Renal cortical epithelial cell (primary cell): ENCODE measurements at regions not wholly inside any gene's neighbourhood (a gene's known extent, or its start where the extent isn't known, plus 50 kb on each side); places are given as distances from the start of the nearest gene placed in this dataset.
"Not testable (repeated sequence)": the region's sequence is repeated elsewhere in the genome, so short reads cannot be mapped to it uniquely, and the experiment has no call there.

ENCODE experiments used
- DNase-seq: peaks from one replicate; pipeline ENCODE4 v3.0.0-alpha.2; 2011; ENCODE audit warnings: low read depth

DNA sequence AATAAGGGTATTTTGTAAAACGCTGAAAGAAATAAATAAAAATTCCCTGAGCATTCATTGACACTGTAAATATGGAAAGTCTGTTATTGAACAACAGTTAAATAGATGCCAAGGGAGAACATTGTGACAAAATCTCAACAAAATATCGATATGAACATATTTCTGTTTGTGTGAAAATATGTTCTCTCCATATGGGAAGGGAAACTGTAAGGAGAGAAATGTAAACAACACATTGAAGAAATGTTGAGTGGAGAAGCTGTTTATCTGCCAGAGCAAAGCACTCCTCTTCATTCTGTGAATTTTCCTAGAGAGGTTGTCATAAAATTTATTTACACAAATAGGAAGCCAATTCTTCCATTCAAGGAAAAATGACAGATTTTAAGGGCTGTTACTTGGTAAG, 57.1 kb upstream of the EOMES start:
- DNase-seq: no peak

DNA sequence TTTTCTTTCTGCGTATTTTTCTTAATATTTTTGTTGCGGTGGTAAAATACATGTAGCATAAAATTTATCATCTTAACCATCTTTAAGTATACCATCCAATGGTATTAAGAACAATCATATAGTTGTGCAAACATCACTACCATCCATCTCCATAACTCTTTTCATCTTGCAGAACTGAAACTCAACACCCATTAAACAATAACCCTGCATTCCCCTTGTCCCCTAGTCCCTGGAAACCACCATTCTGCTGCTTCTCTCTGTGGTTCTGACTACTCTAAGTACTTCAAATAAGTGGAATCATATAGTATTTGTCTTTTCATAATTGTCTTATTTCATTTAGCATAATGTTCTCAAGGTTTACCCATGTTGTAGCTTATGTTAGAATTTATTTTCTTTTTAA, 67.3 kb upstream of the EOMES start:
- DNase-seq: no peak

- no peak for DNase-seq
These were observed 69.8 kb upstream of the EOMES start for GRCh38 chr3:27791956-27792355.

DNA sequence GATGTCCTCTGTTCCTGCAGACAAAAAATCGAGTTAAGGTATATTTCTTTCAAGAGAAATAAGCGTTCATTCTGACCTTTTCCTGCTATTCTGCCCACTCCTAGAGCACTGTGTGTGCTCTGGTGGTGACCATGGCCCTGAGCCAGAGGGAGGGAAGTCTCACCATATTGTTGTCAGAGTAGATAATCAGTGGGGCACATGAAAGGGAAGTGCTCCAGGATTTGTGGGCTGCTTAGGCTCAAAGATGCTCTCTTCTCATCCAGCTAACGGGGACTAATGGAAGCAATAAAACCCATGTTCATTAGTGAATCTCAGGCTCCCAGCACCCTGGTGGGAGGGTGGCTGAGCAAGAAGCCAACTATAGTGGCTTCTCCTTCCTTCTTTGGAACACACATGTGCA, 70.7 kb upstream of the EOMES start:
- DNase-seq: no peak

DNA sequence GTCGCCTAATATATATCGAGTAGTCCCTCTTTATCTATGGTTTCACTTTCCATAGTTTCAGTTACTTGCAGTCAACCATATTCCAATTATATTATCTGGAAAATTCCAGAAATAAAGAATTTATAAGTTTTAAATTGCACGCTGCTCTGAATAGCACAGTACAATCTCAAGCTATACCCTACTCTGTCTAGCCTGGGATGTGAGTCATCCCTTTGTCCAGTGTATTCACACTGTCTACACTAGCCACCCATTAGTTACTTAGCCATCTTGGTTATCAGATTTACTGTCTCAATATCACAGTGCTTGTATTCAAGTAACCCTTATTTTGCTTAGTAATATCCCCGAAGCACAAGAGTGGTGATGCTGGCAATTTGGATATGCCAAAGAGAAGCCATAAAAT, 72.1 kb upstream of the EOMES start:
- no peak for DNase-seq

GRCh38 chr3:27796365-27796875, 74.3 kb upstream of the EOMES start:
- no peak for DNase-seq

DNA sequence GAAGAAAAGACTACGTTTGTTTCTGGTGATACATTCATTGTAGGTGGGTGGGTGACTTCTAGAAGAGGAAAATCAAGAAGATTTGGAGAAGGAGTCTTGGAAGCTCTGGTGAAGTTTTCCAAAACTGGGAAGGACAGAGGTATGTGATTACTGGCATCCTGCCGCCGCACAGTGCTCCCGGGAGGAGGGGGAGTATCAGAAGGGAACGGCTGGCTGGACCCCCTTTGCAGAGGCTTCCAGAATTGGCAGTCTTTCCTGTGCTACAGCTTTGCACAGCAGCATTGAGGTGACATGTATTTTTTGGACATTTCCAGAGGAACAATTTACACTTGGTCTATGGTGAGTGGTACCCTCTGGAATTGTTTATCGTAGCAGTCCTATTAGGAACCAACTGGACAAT, 75.7 kb upstream of the EOMES start:
- DNase-seq: no peak

DNA sequence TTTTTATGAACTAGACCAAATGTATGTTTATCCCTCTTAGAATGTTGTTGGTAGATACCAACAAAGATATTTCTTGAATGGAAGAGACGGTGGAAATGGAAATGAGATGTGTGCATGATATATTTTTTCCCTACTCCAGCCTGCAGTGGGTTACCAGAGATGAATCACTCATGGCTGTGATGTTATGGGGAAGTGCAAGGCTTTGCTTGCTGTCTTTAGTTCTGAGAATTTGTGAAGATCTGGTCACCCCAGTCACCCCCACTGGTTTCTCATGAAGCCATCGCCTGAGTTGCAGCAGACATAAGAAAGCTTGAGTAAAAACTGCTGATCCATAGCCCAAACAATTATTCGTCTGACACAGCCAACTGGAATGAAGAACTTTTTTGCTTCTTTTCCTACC, 78.1 kb upstream of the EOMES start:
- DNase-seq: no peak

GRCh38 chr3:27802425-27802824, 80.3 kb upstream of the EOMES start:
- DNase-seq: no peak

DNA sequence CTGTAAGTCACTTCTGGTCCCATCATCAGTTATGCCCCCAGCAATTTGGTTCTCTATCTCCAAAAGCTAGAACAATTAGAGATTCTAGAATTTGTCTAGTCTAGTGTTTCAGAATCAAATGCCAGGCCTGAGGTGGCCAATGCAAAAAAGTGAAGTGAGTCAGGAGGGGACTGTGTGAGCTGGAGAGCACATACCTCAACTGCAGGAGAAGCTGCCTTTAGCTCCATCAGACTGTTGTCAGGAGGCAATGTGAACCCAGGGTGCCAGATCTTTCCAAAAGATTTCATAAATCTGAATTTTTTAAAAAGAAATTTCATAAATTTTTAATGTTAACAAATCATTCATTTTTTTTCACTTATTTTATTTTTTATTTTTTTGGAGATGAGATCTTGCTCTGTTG, 80.7 kb upstream of the EOMES start:
- no peak for DNase-seq

GRCh38 chr3:27805282-27805681, 83.2 kb upstream of the EOMES start:
- no peak for DNase-seq

GRCh38 chr3:27813255-27813654, 91.1 kb upstream of the EOMES start:
- DNase-seq: no peak

DNA sequence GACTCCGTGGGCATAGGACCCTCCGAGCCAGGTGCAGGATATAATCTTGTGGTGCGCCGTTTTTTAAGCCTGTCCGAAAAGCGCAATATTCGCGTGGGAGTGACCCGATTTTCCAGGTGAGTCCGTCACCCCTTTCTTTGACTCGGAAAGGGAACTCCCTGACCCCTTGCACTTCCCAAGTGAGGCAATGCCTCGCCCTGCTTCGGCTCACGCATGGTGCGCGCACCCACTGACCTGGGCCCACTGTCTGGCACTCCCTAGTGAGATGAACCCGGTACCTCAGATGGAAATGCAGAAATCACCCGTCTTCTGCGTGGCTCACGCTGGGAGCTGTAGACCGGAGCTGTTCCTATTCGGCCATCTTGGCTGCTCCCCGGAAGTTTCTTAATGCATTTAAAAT, 99.5 kb upstream of the EOMES start:
- not testable (repeated sequence) for DNase-seq

- DNase-seq: no peak
These were observed 102.4 kb upstream of the EOMES start for GRCh38 chr3:27824312-27825200.

- no peak for DNase-seq
These were observed 104.3 kb upstream of the EOMES start for GRCh38 chr3:27826448-27826847.

GRCh38 chr3:27827041-27827440, 104.9 kb upstream of the EOMES start:
- no peak for DNase-seq

GRCh38 chr3:27840807-27841594, 118.9 kb upstream of the EOMES start:
- DNase-seq: no peak

- DNase-seq: no peak
These were observed 122.0 kb upstream of the EOMES start for GRCh38 chr3:27844052-27844675.

- DNase-seq: no peak
These were observed 125.6 kb upstream of the EOMES start for GRCh38 chr3:27847697-27848096.

GRCh38 chr3:27848826-27849225, 126.7 kb upstream of the EOMES start:
- no peak for DNase-seq

- no peak for DNase-seq
These were observed 137.7 kb upstream of the EOMES start for GRCh38 chr3:27859821-27860220.
